ENCODE measurements at regions not wholly inside any gene's neighbourhood (a gene's known extent, or its start where the extent isn't known, plus 50 kb on each side); places are given as distances from the start of the nearest gene placed in this dataset.

DNA sequence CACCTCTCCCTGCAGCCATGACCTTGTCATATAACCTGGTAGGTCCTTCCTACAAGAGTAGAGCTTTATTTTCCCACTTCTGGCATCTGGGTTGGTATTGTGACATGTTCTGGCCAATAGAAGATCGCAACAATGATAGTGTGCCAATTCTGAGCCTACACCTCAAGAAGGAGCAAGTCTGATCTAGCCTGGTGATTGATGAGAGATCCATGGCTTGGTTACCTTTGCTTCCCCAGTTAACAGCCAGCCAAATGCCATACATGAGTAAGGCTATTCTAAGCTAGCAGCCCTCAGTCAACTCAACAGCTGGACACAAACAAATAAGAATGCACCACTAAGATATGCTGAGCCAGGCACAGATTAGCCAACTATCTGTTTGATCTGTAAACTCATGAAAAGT lies 226.7 kb downstream of the LMO4 start:
- DNase-seq (ENCODE audit: insufficient read length, low spot score) (no peak), FAIRE-seq (no peak)

DNA sequence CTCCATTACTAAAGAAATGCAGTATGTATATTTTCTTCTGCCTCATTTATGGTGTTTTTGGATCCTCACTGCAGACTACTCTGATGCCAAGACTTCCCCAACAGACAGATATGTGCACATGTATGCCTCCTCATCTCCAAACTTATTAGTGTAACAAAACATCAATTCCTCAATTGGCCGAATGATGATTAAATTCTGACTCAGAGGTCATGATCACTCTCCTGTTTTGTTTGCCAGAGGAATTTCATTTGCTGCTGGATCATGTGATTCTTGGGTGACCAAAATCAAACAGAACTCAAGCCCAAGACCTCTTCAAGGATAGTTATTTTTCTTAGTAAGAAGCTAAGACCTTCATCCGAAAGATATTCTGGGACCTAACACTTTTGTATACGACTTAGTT lies 227.6 kb downstream of the LMO4 start:
- no peak for FAIRE-seq
- DNase-seq (ENCODE audit: insufficient read length, low spot score) = no peak

DNA sequence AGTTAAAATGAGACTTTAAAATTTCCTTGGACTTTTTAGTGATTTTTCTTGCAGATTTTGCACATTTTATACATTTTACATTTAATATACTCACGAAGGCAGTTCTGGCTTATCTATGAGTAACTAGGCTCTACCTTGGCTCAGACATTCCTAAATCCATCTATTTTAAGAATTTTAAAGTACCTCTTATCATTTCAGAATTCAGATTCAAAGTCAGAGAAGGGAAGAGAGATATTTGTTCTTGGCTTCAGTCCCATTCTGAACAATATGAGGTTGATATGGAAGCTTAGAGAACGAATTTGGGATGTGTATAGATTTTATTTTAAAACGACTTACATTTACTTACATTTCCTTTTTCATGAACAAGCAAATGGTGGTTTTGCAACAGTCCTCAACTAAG lies 230.2 kb downstream of the LMO4 start:
- no peak for FAIRE-seq

DNA sequence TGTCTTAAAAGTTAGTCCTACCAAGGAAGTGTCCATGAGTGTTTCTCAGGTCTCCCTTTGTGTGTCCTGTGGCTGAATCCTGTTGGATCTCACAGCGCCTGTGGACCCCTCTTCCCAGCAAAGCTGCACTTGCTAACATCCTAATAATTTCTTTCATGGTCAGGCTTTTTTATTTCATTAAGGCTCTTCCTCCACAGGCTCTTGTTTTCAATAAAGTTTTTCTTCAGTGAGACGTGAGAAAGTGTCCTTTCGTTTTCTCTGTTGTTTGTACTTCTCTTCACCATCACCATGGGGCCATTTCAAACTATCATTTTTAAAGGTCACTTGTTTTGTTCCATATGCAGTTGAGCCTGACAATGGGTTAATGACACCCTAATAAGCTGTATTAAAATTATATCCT lies 231.5 kb downstream of the LMO4 start:
- FAIRE-seq = no peak
- no peak for DNase-seq (ENCODE audit: insufficient read length, low spot score)

More for the DNA sequence above, 230.2 kb downstream of the LMO4 start:
- DNase-seq (ENCODE audit: insufficient read length, low spot score) = no peak

DNA sequence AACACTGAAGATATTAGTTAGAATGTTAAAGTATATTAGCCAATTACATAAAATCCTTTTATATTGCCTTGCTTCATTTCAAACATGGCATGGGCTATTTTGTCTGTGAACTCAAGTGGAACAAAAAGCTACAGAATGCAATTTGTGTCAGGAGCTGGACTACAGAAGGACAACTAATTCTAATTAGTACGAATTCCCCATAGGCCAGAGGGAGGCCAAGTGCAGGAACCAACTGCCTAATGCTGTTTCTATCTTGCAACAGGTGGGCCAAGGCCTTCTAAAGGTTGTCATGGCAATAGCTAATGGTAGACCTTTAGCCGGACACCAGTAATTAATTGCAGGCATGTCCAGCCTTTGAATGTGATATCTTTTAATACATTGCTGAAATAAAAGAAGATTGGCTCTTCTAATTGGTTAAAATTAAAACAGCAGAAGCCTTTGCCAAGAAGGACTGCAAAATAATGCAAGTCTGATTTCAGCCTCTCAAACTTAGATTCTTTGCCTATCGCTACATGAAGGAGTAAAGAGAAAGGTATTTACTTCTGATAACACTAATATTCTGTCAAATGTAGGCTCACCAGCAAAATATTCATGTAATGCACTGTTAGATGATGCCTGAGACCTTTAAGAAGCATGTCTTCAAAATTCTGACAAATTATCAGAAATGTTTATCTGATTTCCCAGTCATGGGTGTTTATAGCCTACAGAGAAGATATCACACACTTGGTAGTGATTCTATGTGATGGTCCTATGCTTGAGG lies 232.1 kb downstream of the LMO4 start:
- no peak for FAIRE-seq
- no peak for DNase-seq (ENCODE audit: insufficient read length, low spot score)

DNA sequence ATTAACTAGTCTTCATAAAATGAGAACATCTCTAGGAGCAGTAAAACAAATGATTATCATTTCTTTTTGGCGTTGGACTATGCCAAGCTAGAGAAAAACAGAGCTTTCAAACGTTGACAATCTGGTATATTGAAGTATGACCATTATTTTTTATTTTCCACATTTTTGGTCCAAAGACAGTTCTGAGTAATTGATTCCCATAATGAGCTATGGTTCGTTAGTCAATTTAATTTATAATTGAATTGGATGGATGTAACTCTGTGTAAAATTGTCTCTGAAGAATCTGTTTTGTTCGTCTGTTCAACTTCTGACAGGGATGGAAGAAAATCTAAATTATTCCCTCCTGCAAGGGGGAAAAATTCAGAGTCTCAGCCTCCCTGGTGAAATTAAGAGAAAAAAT lies 234.5 kb downstream of the LMO4 start:
- DNase-seq (ENCODE audit: insufficient read length, low spot score) = no peak
- FAIRE-seq = no peak

DNA sequence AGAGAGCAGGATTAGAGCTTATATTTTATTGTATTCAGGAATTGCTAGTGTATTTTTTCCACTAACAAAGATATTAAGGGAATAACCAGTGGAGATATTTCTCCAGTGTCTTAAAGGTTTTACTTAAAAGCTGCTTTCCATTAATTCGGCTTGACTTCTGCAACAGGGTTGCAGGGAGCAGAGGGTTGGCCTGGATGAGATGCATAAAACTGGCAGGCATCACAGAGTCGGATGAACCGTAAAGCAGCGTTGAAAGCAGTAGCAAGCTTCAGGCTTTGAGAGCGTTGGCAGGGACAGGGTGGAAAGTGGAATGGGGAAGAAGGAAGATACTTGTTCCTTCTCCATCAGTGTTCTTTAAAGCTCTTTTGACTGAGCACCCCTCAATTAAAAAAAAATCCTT lies 237.2 kb downstream of the LMO4 start:
- DNase-seq (ENCODE audit: insufficient read length, low spot score) (no peak), FAIRE-seq (no peak)

DNA sequence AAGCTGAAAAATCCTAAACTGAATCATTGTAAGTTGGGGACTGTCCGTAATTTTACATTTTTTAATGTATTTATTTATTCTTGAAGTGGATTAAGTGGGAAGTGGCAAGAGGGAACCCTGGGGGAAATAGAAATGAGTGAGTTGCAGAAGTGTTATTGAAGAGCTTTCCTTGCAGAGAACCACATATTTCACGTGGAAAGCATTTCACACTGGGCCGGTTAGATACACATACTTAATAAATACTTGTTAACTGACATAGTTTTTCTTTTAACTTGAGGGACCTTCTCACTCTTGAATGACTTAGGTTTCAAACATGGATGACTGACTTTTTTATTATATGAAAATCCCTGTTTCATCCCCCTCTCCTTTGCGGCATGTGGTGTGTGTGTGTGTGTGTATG lies 239.3 kb downstream of the LMO4 start:
- FAIRE-seq = no peak
- no peak for DNase-seq (ENCODE audit: insufficient read length, low spot score)

DNA sequence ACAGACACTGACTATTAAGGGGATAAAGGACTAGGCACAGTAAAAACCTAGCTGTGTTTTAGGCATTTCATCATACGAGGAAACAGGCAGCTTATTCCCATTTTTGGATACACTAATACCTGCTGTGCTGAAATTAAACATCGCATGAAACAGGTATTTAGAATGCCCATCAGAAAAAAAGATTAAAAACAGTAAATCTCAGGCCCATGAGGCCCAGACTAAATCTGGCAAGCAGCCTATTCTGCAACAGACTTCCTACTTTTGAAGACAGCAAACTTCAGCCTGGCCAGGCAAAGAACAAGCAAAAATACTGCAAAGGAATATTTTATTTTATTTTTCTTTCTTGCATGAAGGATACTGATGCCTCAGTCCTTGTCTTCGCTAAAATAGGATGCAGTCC lies 240.2 kb downstream of the LMO4 start:
- FAIRE-seq = no peak
- no peak for DNase-seq (ENCODE audit: insufficient read length, low spot score)

DNA sequence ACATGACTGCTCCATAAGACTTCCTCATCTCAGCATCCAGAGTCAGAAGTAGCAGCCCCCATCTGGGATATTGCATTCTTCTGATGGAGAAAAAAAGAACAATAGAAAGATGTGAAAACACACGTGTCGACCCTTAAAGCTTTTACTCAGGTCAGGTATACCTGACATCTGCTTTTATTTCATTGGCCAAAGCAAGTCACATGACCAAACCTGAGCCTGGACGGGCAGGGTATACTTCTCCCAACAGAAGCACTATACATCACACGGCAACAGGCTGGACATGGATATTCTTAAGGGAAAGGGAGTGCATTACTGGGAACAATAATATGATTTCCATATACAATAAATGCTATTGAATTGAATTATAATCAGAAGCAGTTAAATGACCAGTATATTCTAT lies 243.3 kb downstream of the LMO4 start:
- FAIRE-seq (no peak), DNase-seq (ENCODE audit: insufficient read length, low spot score) (no peak)

DNA sequence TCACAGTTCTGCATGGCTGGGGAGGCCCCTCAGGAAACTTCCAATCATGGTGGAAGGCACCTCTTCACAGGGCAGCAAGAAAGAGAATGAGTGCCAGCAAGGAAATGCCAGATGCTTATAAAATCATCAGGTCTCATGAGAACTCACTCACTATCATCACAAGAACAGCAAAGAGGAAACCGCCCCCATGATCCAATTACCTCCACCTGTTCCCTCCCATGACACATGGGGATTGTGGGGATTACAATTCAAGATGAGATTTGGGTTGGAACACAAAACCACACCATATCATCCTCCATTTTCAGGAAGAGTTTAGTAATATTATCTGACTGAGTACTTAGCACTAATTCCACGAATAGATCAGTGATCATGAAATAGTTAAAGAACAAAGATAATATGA lies 244.2 kb downstream of the LMO4 start:
- DNase-seq (ENCODE audit: insufficient read length, low spot score) = no peak
- no peak for FAIRE-seq

DNA sequence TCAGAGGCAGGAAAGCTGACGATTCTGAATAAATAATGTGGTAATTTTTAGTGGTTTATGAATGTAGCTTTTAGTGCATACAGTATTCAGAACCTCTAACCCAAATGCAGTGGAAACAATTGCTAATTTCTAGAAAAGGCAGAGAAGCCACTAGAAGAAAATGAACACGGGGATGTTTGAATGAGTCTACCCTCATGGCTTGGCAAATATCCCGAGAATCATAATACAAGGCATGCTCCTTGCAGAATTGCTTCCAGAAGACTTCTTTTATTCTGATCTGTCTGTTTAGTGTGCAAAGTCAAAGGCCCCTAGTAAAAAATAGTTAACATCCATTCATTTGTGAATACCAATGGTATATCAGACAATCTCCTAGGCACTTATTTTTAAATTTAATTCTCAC lies 246.8 kb downstream of the LMO4 start:
- DNase-seq (ENCODE audit: insufficient read length, low spot score) (no peak), FAIRE-seq (no peak)

DNA sequence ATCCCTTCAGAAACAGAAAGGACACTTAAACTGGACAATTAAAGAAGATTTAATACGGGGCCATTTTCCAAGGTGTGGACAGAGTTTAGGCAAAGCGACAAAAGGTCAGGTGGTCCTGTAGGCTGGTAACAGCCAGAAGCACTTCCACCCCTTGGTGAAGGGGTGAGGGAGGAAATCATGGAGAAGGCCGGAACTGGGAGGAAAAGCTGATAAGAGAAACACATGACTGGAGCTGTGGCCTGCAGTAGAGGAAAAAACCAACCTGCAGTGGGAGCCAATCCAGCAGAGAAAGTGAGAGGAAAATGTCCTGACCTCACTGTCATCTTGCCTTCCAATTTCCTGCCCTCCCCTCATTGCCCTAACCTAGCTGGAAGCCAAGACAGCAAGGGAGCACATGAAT lies 249.8 kb downstream of the LMO4 start:
- FAIRE-seq = no peak
- DNase-seq (ENCODE audit: insufficient read length, low spot score) = no peak

DNA sequence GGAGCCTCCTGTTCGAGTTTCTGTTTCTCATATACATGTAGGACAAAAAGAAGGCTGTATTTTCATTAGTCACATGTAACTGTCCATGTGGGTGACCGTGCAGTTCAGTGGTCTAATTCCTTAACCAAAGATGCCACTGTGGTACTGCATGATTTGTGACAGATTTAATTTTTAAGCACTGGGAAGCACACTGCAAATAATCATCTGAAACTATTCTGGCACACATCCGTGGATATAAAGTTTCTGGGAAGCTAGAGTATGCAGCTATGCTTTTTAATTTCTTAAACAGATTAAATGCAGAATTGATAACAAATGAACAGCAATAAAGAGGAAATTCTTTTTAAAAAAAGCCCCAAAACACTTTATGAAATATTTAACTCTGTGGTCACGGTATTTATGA lies 254.8 kb downstream of the LMO4 start:
- DNase-seq (ENCODE audit: insufficient read length, low spot score) = no peak
- FAIRE-seq = no peak

DNA sequence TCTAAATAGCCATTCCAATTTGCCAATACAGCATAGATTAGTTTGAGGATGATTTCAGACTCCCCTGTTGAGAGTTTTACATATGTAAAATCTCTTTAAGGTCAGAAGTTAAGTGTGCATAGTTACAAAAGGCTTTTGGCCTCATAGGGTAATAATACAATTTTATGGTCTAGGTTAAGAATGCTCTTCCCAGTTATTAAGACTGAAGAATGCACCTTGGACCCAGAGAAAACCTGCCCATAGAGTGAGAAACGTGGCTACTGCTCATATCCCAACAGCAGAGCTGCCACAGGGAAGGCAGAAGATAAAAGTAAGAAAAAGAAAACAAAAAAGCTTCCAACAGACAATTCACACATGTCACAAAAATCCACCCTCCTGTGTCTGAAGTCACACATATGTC lies 255.9 kb downstream of the LMO4 start:
- FAIRE-seq (no peak), DNase-seq (ENCODE audit: insufficient read length, low spot score) (no peak)

DNA sequence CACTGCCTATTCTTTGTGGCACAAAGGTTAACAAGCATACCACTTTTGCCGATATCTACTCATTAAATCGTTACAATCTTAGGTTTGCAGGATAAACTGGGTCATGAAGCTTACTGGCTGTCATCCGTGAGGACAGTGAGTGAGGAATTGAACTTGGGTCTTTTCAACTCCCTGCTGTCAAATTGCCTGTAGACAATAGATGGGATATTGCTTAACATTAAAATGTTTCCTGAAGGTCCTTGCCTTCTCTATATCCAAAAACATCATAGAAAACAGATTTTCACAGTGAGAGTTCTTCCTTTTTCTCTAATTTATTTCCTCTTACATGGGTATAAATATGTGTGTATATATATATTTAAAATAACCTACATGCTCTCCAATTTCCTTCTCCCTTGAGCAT lies 257.8 kb downstream of the LMO4 start:
- DNase-seq (ENCODE audit: insufficient read length, low spot score) (no peak), FAIRE-seq (no peak)

DNA sequence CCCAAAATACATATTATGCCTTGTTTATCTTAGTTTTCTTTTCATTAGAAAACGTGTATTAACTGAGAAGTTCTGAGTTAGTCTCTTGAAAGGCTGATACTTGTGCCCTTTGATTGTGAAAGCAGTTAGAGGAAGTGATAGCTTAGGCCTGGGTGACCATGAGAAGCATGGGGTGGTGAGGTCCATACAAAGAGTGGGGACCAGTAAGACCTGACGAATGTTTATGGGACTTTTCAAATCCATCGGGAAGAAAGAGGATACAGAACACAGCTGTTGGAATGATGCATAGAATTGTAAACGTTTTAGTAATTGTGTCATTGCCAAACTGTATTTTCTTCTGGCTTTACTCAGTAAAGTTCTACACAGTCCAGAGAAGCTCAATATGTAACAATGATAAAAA lies 259.8 kb downstream of the LMO4 start:
- peak; percentile 94 for FAIRE-seq
- peak; percentile 9 for DNase-seq (ENCODE audit: insufficient read length, low spot score)

DNA sequence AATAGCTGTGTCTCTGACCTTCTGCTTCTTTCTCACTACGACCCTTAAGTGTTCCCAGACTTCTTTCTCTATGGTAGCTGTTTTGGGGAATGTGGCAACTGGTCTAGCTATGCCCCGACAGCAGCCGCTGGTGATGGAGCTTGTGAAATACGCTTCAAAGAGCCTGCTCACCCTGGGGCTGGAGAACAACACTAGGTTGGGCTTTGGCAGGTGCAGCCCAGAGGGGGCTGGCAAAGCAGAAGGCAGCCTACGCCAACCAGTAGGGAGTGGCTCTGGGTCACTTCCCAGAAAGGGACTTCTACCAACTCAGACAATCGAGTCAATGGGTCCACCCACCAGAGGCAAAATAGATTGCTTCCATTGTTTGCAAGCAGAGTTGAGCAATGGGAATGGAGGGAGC lies 262.8 kb downstream of the LMO4 start:
- DNase-seq (ENCODE audit: insufficient read length, low spot score) = no peak
- no peak for FAIRE-seq

DNA sequence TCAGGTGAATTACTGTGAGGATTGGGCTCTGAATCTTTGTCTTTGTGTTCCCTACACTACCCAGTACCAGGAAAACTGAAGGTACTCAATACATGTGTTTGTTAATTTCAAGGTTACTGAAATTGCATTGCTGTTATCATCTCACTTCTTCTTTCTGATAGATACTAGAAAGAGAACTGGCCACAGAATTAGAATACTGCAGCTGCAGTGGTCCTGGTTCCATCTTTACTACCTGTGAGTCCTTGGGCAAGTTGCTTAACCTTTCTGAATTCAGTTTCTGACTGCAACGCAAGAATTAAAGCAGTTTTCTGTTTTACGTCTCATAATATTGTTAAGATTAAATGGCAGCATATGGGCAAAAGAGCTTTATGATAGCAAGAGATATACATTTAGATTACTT lies 263.5 kb downstream of the LMO4 start:
- FAIRE-seq (peak; percentile 91), DNase-seq (ENCODE audit: insufficient read length, low spot score) (no peak)

DNA sequence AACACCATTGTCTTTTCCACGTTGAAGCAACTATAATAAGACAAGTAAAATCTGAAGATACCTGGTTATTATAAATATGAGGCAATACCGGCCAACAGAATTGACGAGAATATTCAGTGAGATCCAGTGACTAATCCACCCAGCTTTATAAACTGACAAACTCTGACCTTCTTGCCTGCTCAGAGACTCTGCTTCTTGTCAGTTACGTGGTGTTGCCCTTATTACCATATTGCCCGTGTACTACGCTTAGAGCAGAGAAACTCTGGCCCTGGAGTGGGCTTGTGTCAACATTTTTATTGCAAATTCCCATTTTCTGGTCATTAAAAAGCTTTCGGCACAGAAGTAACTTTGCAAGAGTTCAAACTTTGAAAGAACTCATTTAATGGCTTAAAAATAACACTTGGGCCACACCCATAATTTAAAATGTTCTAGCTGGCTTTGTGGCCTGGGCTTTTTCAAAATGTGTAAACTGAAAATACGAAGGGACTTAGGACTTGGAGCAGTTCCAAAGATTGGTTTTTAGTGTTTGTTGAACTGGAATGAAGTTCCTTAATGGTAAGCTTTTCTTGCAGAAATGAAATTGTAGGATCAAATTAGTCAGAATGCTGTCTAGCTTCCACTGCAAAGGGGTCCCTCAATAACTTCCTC lies 266.2 kb downstream of the LMO4 start:
- FAIRE-seq (no peak), DNase-seq (ENCODE audit: insufficient read length, low spot score) (no peak)

DNA sequence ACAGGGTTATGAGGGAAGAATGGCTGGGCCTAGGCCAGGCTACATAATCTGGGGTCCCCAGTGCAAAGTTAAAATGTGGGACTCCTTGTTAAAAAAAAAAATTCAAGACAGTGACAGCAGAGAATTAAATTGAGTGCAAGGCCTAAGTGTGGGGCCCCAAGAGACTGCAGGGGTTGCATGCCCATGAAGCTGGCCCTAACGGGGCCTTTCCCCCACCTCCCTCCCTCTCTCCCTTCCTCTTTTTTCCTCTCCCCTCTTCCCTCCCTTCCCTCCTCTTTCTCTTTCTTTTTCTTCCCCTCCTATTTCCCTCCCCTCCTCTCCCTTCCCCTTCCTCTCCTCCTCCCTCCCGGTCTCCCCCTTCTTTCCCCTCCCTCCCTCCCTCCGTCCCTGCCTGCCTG lies 266.7 kb downstream of the LMO4 start:
- FAIRE-seq = no peak
- DNase-seq (ENCODE audit: insufficient read length, low spot score) = no peak

DNA sequence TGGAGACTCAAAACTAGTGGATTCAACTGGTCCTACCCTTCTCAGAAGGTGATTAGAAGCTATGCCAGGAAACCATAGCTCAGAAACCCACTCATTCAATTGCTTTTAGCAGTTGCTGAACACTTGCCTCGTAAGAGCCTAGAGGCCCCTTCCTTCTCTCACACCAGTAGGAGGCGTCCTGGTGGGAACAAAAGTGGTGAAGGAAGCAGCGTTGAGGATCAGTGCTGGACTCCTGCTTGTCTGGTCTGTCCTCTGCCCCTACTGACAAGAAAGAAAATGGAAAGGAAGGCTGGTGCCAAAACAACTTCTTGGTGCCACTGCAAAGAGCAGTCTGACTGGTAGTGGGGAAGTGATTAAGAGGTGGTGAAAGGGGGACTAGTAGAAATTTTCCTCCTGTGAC lies 269.7 kb downstream of the LMO4 start:
- no peak for DNase-seq (ENCODE audit: insufficient read length, low spot score)
- FAIRE-seq = no peak

DNA sequence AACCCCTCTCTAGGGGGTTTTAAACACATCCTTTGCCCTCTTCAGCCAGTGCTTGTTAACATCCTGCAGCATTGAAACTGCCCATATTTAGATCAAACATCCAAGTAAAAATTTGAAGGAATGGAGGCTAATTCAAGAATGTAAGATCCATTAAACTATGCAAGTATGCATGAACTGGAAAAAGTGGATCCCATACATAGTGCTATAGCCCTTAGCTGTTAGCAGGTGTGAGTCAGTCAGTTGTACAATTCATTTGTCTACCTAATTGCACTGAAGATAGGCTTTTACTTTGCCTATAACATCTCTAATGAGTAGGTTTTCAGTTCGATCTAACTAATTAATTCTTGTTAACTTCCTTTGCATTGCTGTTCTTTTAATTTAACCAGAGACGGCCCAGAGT lies 270.9 kb downstream of the LMO4 start:
- no peak for FAIRE-seq
- DNase-seq (ENCODE audit: insufficient read length, low spot score) = no peak

All from GM19239 (cell line).